ENCODE measurements at regions not wholly inside any gene's neighbourhood (a gene's known extent, or its start where the extent isn't known, plus 50 kb on each side); places are given as distances from the start of the nearest gene placed in this dataset.
A peak's percentile ranks its signal among the peaks of the same experiment; 100 is the strongest.

DNA sequence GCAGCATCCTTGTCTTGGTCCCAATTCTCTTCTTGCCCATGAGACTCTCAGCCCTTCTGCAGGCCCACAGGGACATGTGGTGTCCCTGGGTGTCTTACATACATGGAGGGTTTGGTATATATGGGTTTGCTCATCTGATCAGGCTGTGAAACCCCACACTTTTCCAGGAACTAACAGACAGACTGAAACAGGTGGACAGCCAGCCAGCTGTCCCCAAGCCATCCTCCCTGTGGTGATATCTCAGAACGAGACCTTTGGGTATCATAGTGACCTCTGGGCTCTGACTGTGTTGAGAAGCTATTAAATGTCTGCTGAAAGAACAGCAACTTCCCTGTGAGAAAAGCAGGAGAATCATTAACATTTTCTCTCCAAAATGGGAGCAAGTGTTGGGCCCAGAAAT, 115.5 kb upstream of the PAXBP1 start:
- no TSS peak for BruUV-seq (replicated peaks)
- CTCF ChIA-PET: interaction anchor here (0.7 to 1.1 kb wide), 2 partner anchors 11 to 241 kb away, joined by 3 read pairs; no protein-coding TSS in a partner anchor
- TF ChIP-seq, protein P1, sequence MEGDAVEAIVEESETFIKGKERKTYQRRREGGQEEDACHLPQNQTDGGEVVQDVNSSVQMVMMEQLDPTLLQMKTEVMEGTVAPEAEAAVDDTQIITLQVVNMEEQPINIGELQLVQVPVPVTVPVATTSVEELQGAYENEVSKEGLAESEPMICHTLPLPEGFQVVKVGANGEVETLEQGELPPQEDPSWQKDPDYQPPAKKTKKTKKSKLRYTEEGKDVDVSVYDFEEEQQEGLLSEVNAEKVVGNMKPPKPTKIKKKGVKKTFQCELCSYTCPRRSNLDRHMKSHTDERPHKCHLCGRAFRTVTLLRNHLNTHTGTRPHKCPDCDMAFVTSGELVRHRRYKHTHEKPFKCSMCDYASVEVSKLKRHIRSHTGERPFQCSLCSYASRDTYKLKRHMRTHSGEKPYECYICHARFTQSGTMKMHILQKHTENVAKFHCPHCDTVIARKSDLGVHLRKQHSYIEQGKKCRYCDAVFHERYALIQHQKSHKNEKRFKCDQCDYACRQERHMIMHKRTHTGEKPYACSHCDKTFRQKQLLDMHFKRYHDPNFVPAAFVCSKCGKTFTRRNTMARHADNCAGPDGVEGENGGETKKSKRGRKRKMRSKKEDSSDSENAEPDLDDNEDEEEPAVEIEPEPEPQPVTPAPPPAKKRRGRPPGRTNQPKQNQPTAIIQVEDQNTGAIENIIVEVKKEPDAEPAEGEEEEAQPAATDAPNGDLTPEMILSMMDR (IDR thresholded peaks at IDR 0.05; ENCODE audit: unreplicated experiment): no peak
- POLR2A ChIA-PET: no interaction called here
- peaks cover 83% of the 10 kb centered on the region for H3K27me3 Mint-ChIP-seq (ENCODE audit: insufficient read depth, unreplicated experiment)
- peak overlapping the region; percentile 56 for H3K4me3 Mint-ChIP-seq (ENCODE audit: unreplicated experiment)
- H3K36me3 Mint-ChIP-seq (ENCODE audit: insufficient read depth, unreplicated experiment): no peaks in the 10 kb centered on the region
- no peaks in the 10 kb centered on the region for H3K4me1 Mint-ChIP-seq (ENCODE audit: insufficient read depth, unreplicated experiment)
- H3K9me3 Mint-ChIP-seq (ENCODE audit: unreplicated experiment): no peaks in the 10 kb centered on the region
- intact Hi-C loops (cut with micrococcal nuclease): no loop called here
- DNase-seq (ENCODE audit: unreplicated experiment): no peak
- peak overlapping the region; percentile 14 for H3K27ac Mint-ChIP-seq (ENCODE audit: low read depth, unreplicated experiment)

DNA sequence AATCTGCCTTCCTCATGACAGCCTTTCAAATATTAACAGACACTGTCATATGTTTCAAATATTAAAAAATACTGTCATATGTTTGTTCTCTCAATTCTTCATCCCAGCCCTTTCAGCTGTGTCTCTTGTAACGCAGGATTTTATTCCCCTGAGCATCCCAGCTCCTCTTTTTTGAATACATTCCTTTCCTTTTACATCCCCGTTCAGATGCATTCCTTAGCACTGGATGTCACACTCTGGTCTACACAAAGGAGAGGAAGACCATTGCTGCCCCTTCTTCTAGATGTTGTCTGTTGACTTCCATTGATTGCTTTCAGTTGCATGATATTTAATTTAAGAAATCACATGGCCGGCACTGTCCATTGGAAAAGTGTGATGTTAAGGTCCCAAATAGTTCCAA, 117.4 kb upstream of the PAXBP1 start:
- ChIA-PET POLR2A (no interaction called here), CTCF (interaction anchor here (1.0 kb wide), 1 partner anchor 238 kb away, joined by 3 read pairs; no protein-coding TSS in a partner anchor)
- Mint-ChIP-seq H3K36me3 (ENCODE audit: insufficient read depth, unreplicated experiment) (no peaks in the 10 kb centered on the region), H3K27ac (ENCODE audit: low read depth, unreplicated experiment) (no peak overlapping the region), H3K4me1 (ENCODE audit: insufficient read depth, unreplicated experiment) (no peaks in the 10 kb centered on the region), H3K4me3 (ENCODE audit: unreplicated experiment) (no peak overlapping the region), H3K27me3 (ENCODE audit: insufficient read depth, unreplicated experiment) (peaks cover 83% of the 10 kb centered on the region), H3K9me3 (ENCODE audit: unreplicated experiment) (no peaks in the 10 kb centered on the region)
- DNase-seq (ENCODE audit: unreplicated experiment): no peak
- BruUV-seq (replicated peaks): no TSS peak
- intact Hi-C loops (cut with micrococcal nuclease): no loop called here
- TF ChIP-seq, protein P1 (IDR thresholded peaks at IDR 0.05; ENCODE audit: unreplicated experiment): no peak

GRCh38 chr21:32889596-32889995, 118.0 kb upstream of the PAXBP1 start:
- no TSS peak for BruUV-seq (replicated peaks)
- Mint-ChIP-seq H3K4me3 (ENCODE audit: unreplicated experiment) (no peak overlapping the region), H3K9me3 (ENCODE audit: unreplicated experiment) (no peaks in the 10 kb centered on the region), H3K36me3 (ENCODE audit: insufficient read depth, unreplicated experiment) (no peaks in the 10 kb centered on the region), H3K27ac (ENCODE audit: low read depth, unreplicated experiment) (no peak overlapping the region), H3K4me1 (ENCODE audit: insufficient read depth, unreplicated experiment) (no peaks in the 10 kb centered on the region), H3K27me3 (ENCODE audit: insufficient read depth, unreplicated experiment) (peaks cover 86% of the 10 kb centered on the region)
- intact Hi-C loops (cut with micrococcal nuclease): no loop called here
- ChIA-PET CTCF (no interaction called here), POLR2A (no interaction called here)
- TF ChIP-seq, protein P1 (IDR thresholded peaks at IDR 0.05; ENCODE audit: unreplicated experiment): no peak
- DNase-seq (ENCODE audit: unreplicated experiment): no peak

DNA sequence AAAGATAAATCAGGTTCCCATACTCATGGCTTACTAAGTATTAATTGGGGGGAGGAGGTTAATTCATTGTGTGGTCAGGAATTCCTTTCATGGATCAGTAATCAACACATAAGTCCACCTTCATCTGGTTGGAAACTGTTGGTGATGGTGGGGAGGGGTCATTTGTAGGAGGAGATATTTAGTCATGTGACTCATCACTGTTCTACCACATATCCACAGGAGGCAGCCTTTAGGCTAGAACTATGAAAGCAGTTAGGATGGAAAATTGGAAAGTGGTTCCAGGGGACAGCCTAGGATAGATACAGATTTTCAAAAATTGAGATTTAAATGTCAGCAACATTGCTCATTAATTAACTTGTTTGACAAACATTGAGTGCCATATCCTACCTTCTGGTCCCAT, 122.8 kb upstream of the PAXBP1 start:
- POLR2A ChIA-PET: no interaction called here
- BruUV-seq (replicated peaks): no TSS peak
- no peak overlapping the region for H3K27ac Mint-ChIP-seq (ENCODE audit: low read depth, unreplicated experiment)

More for the DNA sequence above, 122.8 kb upstream of the PAXBP1 start:
- Mint-ChIP-seq H3K4me1 (ENCODE audit: insufficient read depth, unreplicated experiment) (no peaks in the 10 kb centered on the region), H3K9me3 (ENCODE audit: unreplicated experiment) (no peaks in the 10 kb centered on the region), H3K27me3 (ENCODE audit: insufficient read depth, unreplicated experiment) (peaks cover 100% of the 10 kb centered on the region), H3K36me3 (ENCODE audit: insufficient read depth, unreplicated experiment) (no peaks in the 10 kb centered on the region), H3K4me3 (ENCODE audit: unreplicated experiment) (no peak overlapping the region)
- CTCF ChIA-PET: no interaction called here
- intact Hi-C loops (cut with micrococcal nuclease): no loop called here
- DNase-seq (ENCODE audit: unreplicated experiment): no peak
- TF ChIP-seq, protein P1 (IDR thresholded peaks at IDR 0.05; ENCODE audit: unreplicated experiment): no peak

Measured in MCF 10A (cell line).